Germinal center (tissue), 1 donor: ENCODE measurements at regions not wholly inside any gene's neighbourhood (a gene's known extent, or its start where the extent isn't known, plus 50 kb on each side); places are given as distances from the start of the nearest gene placed in this dataset.

Experiments used
- DNase-seq: peaks from one replicate; pipeline ENCODE4 v3.0.0; 2012; ENCODE audit warnings: mixed read lengths, low spot score

DNA sequence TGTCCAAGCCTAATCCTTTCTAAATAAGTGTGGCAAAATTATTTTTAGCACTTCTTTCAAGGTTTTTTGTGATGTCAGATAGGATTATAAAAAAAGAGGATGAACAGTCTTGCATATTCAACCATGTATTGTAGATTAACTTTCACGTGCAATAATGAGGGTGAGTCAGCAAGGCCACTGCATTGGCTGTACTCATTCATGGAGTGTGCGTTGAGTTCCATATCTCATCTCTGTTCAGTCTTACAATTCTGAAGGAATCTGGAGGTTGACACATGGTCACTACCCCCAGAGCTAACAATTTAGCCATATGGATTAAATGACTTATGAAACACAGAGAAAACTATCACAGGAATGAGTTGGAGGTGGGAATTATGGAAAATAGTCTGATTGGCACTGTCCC, 810.5 kb downstream of the SLC4A3 start:
- no peak for DNase-seq

GRCh38 chr2:220440731-220441130, 813.3 kb downstream of the SLC4A3 start:
- no peak for DNase-seq

DNA sequence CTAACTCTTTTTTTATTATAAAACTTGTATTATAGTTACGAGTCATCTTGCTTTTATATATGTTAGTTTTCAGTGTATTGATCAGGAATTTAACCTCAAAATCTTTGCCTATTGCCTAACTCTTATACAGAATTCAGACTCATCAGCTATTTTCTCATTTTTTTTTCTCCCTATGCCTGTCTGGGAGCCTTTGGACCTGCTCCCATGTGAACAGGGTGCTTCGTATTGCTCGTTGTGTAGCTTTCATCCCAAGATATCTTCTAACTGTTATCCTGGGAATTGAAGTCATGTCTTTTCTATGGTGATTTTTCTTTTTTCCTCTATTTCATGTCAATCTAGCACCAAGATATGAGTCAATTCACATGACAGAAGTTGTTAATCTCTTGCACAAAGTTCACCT, 814.0 kb downstream of the SLC4A3 start:
- no peak for DNase-seq

GRCh38 chr2:220442012-220442411, 814.6 kb downstream of the SLC4A3 start:
- DNase-seq: no peak

DNA sequence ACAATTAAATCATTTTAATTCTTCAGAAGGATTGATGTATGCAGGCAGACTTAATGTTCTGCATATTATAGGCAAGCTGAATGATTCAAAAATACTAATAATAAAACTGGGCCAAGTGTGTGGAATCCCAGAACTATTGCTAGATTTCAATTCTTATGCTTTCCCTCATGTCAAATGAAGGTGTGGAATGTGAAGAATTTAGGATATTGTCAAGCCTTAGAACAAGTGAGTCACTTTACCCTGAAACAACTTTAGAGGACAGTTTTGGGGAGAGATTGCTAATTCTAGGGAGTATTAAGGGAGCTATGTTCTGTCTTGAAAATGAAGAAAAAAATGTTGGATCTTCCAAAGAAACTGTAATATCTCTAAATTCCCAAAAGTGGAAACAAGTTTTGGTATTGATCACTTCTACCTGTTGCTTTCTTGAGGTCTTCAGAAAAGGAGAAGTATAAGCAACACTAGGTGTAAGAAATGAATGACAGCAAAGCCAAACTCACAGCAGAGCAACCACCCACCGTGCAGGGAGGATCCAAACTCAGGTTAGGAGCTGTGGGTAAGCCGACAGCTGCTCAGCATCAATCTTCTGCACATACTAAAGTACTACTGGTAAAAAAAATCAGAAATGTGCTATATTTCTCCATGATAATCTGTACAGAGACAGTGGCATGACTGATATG, 818.1 kb downstream of the SLC4A3 start:
- DNase-seq: no peak

- no peak for DNase-seq
These were observed 818.8 kb downstream of the SLC4A3 start for GRCh38 chr2:220446106-220446712.

GRCh38 chr2:220450846-220451245, 823.4 kb downstream of the SLC4A3 start:
- DNase-seq: no peak

DNA sequence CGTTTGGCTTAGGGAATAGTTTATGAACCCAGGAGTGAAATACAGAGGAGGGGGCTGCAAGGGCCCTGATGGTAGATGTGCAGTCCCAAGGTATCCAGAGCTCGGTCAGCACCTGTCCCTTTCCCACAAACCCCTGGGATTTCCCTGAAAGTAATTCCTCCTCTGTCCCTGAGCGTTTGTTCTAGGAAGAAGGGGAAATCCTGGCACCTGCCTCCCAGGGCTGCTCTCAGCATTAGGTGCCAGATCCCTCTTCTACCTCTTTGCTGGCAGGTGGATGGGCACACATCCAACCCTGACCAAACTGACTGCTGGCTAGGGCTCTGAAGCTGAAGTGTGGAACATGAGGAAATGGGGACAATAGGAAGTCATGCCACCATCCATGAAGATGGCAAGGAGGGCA, 824.0 kb downstream of the SLC4A3 start:
- no peak for DNase-seq

DNA sequence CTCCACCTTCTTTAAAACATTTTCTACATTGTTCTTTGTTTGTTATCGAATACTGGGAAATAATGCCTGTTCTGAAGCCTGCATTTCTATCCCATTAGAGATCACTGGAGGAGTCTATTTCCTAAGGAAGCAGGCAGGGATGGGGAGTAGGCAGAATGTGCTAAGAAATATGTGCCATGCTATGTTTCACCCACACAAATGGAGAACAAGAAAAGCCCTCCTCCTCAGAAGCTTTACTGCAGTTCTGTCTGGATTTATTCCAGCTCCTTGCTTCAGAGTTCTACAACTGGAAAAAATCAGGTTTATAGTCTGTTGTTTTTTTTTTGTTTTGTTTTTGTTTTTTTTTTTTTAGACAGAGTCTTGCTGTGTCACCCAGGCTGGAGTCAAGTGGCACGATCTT, 825.1 kb downstream of the SLC4A3 start:
- DNase-seq: no peak

DNA sequence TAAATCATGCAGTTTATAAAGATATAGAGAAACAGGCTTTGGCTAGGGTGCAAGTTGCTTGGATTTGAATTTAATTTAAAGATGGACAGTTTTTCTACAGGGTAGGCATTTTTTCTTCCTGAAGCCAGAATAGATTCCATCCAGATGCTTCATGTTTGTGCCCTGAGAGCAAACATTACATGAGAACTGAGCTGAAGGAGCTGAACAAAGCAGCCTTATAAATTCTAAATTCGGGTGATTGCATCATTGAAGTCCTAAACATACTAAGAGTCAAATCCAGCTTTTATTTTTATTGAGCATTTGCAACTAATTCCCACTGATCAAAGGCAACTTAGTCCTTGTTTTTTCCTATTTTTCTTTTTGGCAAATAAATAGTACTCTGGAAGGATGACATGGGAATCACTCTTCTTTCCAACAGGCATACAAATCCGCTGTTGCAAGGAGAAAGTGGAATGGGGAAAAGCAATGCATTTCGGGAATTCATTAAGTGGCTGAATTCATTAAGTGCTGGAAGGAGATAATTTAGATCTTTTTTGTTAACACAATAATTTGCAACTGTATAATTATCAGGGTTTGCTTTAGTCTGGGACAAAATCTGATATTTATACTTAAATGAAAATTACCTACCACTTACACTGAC, 828.0 kb downstream of the SLC4A3 start:
- DNase-seq: no peak

GRCh38 chr2:220458051-220458450, 830.6 kb downstream of the SLC4A3 start:
- no peak for DNase-seq

DNA sequence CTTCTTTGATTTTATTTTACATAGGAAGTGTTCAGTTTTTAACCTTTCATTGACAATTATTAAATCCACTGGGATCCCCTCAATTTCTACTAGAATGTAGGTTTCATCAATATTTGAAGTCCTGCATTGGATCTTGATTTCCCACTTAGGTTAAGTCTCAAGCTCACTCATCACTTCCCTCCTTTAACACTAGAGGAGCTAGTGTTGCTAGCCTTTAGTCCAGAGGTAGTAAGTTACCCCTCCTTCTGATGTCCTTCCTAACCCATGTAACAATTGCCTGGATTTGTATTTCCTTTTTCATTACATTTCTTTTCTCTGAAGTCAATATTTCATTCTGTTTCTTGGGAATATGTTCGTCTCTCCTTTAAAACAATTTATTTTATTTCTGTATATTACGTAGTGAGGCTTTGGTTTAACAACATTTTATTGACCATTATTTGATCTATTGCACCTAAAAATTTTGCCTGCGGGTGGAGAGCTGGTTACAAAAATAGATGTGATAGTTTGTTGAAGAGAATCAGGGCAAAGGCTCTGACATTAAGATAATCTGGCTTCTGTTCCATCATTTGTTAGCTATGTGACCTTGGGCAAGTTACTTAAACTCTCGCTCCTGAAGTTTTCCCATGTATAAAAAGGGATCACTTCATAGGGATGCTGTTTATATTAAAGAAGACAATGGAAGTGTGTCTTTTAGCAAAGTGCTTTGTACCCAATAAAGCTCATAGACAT, 833.0 kb downstream of the SLC4A3 start:
- DNase-seq: no peak

DNA sequence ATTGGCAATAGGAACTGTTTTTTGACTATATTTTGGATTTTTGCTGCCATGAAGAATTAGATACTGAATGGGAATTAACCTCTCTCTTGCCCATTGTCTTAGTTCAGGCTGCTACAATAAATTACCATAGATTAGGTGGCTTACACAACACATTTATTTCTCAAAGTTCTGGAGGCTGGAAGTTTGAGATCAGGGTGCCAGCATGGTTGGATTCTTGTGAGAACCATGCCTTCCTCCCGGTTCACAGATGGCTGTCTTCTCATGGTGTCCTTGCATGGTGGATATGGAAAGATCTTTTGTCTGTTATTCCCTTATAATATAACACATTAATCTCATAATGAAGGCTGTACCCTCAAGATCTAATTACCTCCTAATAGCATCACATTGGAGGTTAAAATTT, 836.4 kb downstream of the SLC4A3 start:
- DNase-seq: no peak

- DNase-seq: no peak
These were observed 838.3 kb downstream of the SLC4A3 start for GRCh38 chr2:220465700-220466099.

DNA sequence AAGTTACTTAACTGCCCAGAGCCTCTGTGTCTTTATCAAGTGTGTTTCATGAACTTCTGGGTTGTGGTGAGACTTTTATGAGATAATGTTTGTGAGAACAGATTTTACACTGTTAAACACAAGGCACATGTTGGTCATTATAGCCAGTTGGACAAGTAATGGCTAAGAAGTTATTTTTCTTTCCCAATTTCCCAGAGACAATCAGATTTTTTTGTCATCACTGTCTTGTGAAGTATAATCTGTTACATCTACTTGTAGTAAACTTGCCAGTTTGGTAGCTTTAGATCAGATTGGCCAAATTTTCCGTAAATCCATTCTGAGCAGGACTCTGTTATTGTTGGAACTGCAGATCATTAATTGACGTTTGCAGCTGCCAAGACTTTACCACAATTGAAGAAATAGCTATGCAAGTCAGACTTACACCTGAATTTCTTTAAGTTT, 838.8 kb downstream of the SLC4A3 start:
- no peak for DNase-seq

GRCh38 chr2:220469201-220469600, 841.8 kb downstream of the SLC4A3 start:
- no peak for DNase-seq

GRCh38 chr2:220473611-220474010, 846.2 kb downstream of the SLC4A3 start:
- DNase-seq: no peak

DNA sequence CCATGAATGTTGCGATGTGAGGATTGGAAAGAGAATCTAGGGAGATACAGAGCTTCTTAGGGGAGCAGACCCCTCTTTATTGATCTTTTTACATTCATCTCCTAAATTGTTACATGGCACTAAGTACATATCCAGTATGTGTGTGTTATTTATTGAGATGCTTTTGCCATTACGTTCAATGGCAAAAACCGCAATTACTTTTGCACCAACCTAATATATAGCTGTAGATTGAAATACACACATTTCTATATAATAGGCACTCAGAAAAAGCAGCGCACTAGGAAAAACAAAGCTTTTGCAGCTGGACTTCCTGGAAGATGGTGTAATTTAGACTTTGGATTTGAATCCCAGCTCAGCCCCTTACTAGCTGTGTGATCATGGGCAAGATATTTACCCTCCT, 849.4 kb downstream of the SLC4A3 start:
- no peak for DNase-seq

DNA sequence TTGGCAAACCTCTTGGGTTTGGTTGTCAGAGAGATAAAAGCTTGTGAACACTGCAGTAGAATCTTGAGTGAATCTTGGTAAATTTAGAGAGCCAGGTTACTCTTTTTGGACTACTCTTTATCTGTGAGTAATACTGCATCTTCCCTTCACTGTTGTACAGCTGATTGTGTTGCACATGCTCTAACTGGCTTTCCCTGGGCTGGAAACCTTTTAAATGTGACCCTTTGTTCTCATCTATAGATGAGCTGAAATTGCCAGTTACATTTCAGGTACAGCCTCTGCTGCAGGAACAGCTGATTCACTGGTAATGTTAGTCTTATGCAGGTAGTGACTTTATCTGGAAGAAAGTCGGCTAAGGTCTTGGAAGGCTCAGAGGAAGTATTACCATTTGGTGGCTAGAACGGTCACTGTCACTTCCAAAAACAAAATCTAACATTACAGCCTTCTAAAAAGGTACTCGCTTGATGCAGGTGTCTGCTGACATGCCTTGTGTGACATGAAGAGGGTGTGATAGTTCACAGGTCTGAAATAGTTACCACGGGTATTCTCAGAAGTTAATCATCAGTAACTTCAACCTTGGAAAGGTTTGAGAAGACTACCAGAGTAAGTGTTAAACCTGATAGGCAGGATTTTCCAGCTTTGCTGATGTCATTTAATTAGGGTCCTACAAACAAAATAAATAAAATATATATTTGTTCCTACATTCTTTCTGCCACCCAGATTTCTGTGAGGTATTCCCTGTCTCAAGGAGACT, 851.1 kb downstream of the SLC4A3 start:
- DNase-seq: no peak

- DNase-seq: no peak
These were observed 855.3 kb downstream of the SLC4A3 start for GRCh38 chr2:220482716-220483115.

GRCh38 chr2:220489121-220489520, 861.7 kb downstream of the SLC4A3 start:
- no peak for DNase-seq

DNA sequence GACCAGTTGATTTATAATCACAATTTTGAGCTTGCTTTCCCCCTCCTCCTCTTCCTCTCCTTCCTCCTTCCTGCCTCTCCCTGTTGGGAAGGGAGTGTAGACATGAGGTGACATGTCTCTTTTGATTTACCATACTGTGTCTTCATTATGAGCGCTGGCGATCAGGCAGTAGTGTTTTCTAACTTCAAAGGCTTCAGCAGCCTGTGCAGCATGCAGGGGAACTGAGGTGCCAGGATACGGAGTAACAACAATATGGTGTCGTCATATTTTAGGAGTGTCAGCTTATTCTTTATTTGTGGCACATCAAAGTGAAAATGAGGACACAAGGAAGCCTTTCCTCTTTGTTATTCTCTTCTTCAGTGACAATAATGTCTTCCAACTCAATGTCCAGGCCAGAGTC, 864.2 kb downstream of the SLC4A3 start:
- no peak for DNase-seq
